Left renal cortex interstitium (tissue), 4 donors: ENCODE measurements at regions not wholly inside any gene's neighbourhood (a gene's known extent, or its start where the extent isn't known, plus 50 kb on each side); places are given as distances from the start of the nearest gene placed in this dataset.
"Not testable (repeated sequence)": the region's sequence is repeated elsewhere in the genome, so short reads cannot be mapped to it uniquely, and the experiment has no call there.

ENCODE experiments used
- DNase-seq, 4 donors: peaks; one replicate each; pipeline ENCODE4 v3.0.0-alpha.2; 2013; ENCODE audit warnings: low read depth in 4 of 4, low spot score in 2 of 4, missing footprints in 1 of 4

- no peak for DNase-seq
Measured at GRCh38 chr1:118479351-118479750, 294.3 kb upstream of the SPAG17 start.

GRCh38 chr1:118473825-118474224 is 288.8 kb upstream of the SPAG17 start:
- DNase-seq = no peak

- not testable (repeated sequence) for DNase-seq
Measured at GRCh38 chr1:118464460-118464859, 279.4 kb upstream of the SPAG17 start.

GRCh38 chr1:118461154-118461553 is 276.1 kb upstream of the SPAG17 start:
- DNase-seq = no peak

- no peak for DNase-seq
Measured at GRCh38 chr1:118459871-118460270, 274.8 kb upstream of the SPAG17 start.

- DNase-seq = peak in 3 of 4 donors; percentile 5 to 8 (median 6)
Measured at GRCh38 chr1:118453856-118454255, 268.8 kb upstream of the SPAG17 start.

GRCh38 chr1:118445156-118445555 is 260.1 kb upstream of the SPAG17 start:
- DNase-seq = no peak

GRCh38 chr1:118442214-118442613 is 257.2 kb upstream of the SPAG17 start:
- DNase-seq = no peak

- DNase-seq = no peak
Measured at GRCh38 chr1:118437664-118438063, 252.6 kb upstream of the SPAG17 start.

GRCh38 chr1:118429856-118430255 is 244.8 kb upstream of the SPAG17 start:
- DNase-seq = no peak

- DNase-seq = no peak
Measured at GRCh38 chr1:118421868-118422350, 236.9 kb upstream of the SPAG17 start.

GRCh38 chr1:118404024-118404423 is 219.0 kb upstream of the SPAG17 start:
- DNase-seq = no peak

GRCh38 chr1:118397496-118397859 is 212.4 kb upstream of the SPAG17 start:
- no peak for DNase-seq

- peak in 1 of 4 donors; percentile 12 for DNase-seq
Measured at GRCh38 chr1:118396829-118397495, 211.9 kb upstream of the SPAG17 start.

GRCh38 chr1:118396279-118396678 is 211.3 kb upstream of the SPAG17 start:
- no peak for DNase-seq

GRCh38 chr1:118395430-118395991 is 210.5 kb upstream of the SPAG17 start:
- peak in 1 of 4 donors; percentile 9 for DNase-seq

GRCh38 chr1:118390955-118391354 is 205.9 kb upstream of the SPAG17 start:
- no peak for DNase-seq

GRCh38 chr1:118388301-118388959 is 203.4 kb upstream of the SPAG17 start:
- DNase-seq = no peak

GRCh38 chr1:118381197-118381869 is 196.3 kb upstream of the SPAG17 start:
- DNase-seq = no peak

GRCh38 chr1:118377183-118377582 is 192.2 kb upstream of the SPAG17 start:
- DNase-seq = not testable (repeated sequence)

- DNase-seq = no peak
Measured at GRCh38 chr1:118371612-118372011, 186.6 kb upstream of the SPAG17 start.
